ENCODE measurements at regions not wholly inside any gene's neighbourhood (a gene's known extent, or its start where the extent isn't known, plus 50 kb on each side); places are given as distances from the start of the nearest gene placed in this dataset.

GRCh38 chr13:111510502-111511218 lies 190.2 kb downstream of the TEX29 start:
- Histone ChIP-seq H3K36me3 (no peaks in the 10 kb centered on the region), H3K4me3 (no peak overlapping the region), H3K9me3 (no peaks in the 10 kb centered on the region), H3K4me1 (no peaks in the 10 kb centered on the region), H3K27ac (no peak overlapping the region), H3K27me3 (peaks cover 11 to 17% (median 13%) of the 10 kb centered on the region in 3 donors)
- in situ Hi-C loops (cut with MboI; ENCODE audit: low sequenced_read_pairs in 4 of 4) (no loop called here), intact Hi-C loops (cut with DNase I; ENCODE audit: low total_unique reads) (no loop called here)
- DNase-seq, result no peak
- TF ChIP-seq CTCF (IDR thresholded peaks at IDR 0.05 in 4 of 5, conservative IDR thresholded peaks at IDR 0.05 in 1 of 5) (no peak), POLR2A (IDR thresholded peaks at IDR 0.05) (no peak)
- ATAC-seq, result no peak

- Histone ChIP-seq H3K27me3 (peaks cover 13 to 18% (median 17%) of the 10 kb centered on the region in 3 donors), H3K9me3 (no peaks in the 10 kb centered on the region), H3K4me1 (no peaks in the 10 kb centered on the region), H3K27ac (no peak overlapping the region), H3K36me3 (no peaks in the 10 kb centered on the region), H3K4me3 (no peak overlapping the region)
- DNase-seq, result no peak
- TF ChIP-seq CTCF (IDR thresholded peaks at IDR 0.05 in 4 of 5, conservative IDR thresholded peaks at IDR 0.05 in 1 of 5) (no peak), POLR2A (IDR thresholded peaks at IDR 0.05) (no peak)
- no peak for ATAC-seq
- in situ Hi-C loops (cut with MboI; ENCODE audit: low sequenced_read_pairs in 4 of 4) (no loop called here), intact Hi-C loops (cut with DNase I; ENCODE audit: low total_unique reads) (no loop called here)
Observed at GRCh38 chr13:111511219-111511732, 190.8 kb downstream of the TEX29 start.

- H3K9me3 ChIP-seq, result no peaks in the 10 kb centered on the region
- in situ Hi-C loops (cut with MboI; ENCODE audit: low sequenced_read_pairs in 4 of 4) (no loop called here), intact Hi-C loops (cut with DNase I; ENCODE audit: low total_unique reads) (no loop called here)
- H3K4me1 ChIP-seq, result no peaks in the 10 kb centered on the region
- ATAC-seq (no peak), DNase-seq (no peak)
- peaks cover 13 to 24% (median 23%) of the 10 kb centered on the region in 3 donors for H3K27me3 ChIP-seq
- TF ChIP-seq POLR2A (IDR thresholded peaks at IDR 0.05) (no peak), CTCF (IDR thresholded peaks at IDR 0.05 in 4 of 5, conservative IDR thresholded peaks at IDR 0.05 in 1 of 5) (no peak)
- no peak overlapping the region for H3K4me3 ChIP-seq
- peak overlapping the region in 1 of 4 donors; percentile 36 for H3K27ac ChIP-seq
- no peaks in the 10 kb centered on the region for H3K36me3 ChIP-seq
Observed at GRCh38 chr13:111511805-111512504, 191.5 kb downstream of the TEX29 start.

- Histone ChIP-seq H3K36me3 (no peaks in the 10 kb centered on the region), H3K9me3 (no peaks in the 10 kb centered on the region), H3K4me3 (no peak overlapping the region), H3K4me1 (no peaks in the 10 kb centered on the region), H3K27me3 (peaks cover 16 to 27% (median 23%) of the 10 kb centered on the region in 3 donors), H3K27ac (no peak overlapping the region)
- TF ChIP-seq CTCF (IDR thresholded peaks at IDR 0.05 in 4 of 5, conservative IDR thresholded peaks at IDR 0.05 in 1 of 5) (no peak), POLR2A (IDR thresholded peaks at IDR 0.05) (no peak)
- intact Hi-C loops (cut with DNase I; ENCODE audit: low total_unique reads) (no loop called here), in situ Hi-C loops (cut with MboI; ENCODE audit: low sequenced_read_pairs in 4 of 4) (no loop called here)
- ATAC-seq (no peak), DNase-seq (no peak)
Observed at GRCh38 chr13:111512707-111513106, 192.3 kb downstream of the TEX29 start.
